HEK293T (cell line): ENCODE measurements at regions not wholly inside any gene's neighbourhood (a gene's known extent, or its start where the extent isn't known, plus 50 kb on each side); places are given as distances from the start of the nearest gene placed in this dataset.

Experiments
- ARNT ChIP-seq: fragments of 450-650 bp; IDR thresholded peaks from 2 replicates; pipeline ENCODE4 v1.6.1; 2017; ENCODE audit warnings: mild to moderate bottlenecking
- BHLHE40 ChIP-seq: fragments of 450-650 bp; IDR thresholded peaks from 2 replicates; pipeline ENCODE4 v1.6.1; 2016; ENCODE audit warnings: mild to moderate bottlenecking, moderate library complexity, borderline replicate concordance
- ELF4 ChIP-seq: fragments of 450-650 bp; IDR thresholded peaks from 2 replicates; pipeline ENCODE4 v1.6.1; 2017; ENCODE audit warnings: antibody characterized with exemption
- FOXA1 ChIP-seq: fragments of 450-650 bp; IDR thresholded peaks from 2 replicates; pipeline ENCODE4 v1.6.1; 2016; ENCODE audit warnings: mild to moderate bottlenecking
- FOXK2 ChIP-seq: fragments of 450-650 bp; IDR thresholded peaks from 2 replicates; pipeline ENCODE4 v1.6.1; 2016; ENCODE audit warnings: mild to moderate bottlenecking
- FOXM1 ChIP-seq: fragments of 450-650 bp; IDR thresholded peaks from 2 replicates; pipeline ENCODE4 v1.6.1; 2017; ENCODE audit warnings: mild to moderate bottlenecking, borderline replicate concordance
- HDGF ChIP-seq: fragments of 450-650 bp; IDR thresholded peaks from 2 replicates; pipeline ENCODE4 v1.6.1; 2017; ENCODE audit warnings: antibody characterized with exemption, borderline replicate concordance
- L3MBTL2 ChIP-seq: fragments of 450-650 bp; conservative IDR thresholded peaks from 2 replicates; pipeline ENCODE4 v1.6.1; 2016; ENCODE audit warnings: mild to moderate bottlenecking
- LEF1 ChIP-seq: fragments of 450-650 bp; IDR thresholded peaks from 2 replicates; pipeline ENCODE4 v1.6.1; 2017; ENCODE audit warnings: mild to moderate bottlenecking, borderline replicate concordance
- PKNOX1 ChIP-seq: fragments of 450-650 bp; IDR thresholded peaks from 2 replicates; pipeline ENCODE4 v1.6.1; 2016
- SP1 ChIP-seq: fragments of 450-650 bp; IDR thresholded peaks from 2 replicates; pipeline ENCODE4 v1.6.1; 2017
- TARDBP ChIP-seq: fragments of 450-650 bp; IDR thresholded peaks from 2 replicates; pipeline ENCODE4 v1.6.1; 2016
- ZNF384 ChIP-seq: fragments of 450-650 bp; IDR thresholded peaks from 2 replicates; pipeline ENCODE4 v1.6.1; 2016

- no peak for TF ChIP-seq FOXA1
- TF ChIP-seq TARDBP: no peak
- no peak for TF ChIP-seq BHLHE40
- TF ChIP-seq FOXK2: no peak
- no peak for TF ChIP-seq ARNT
- no peak for TF ChIP-seq ELF4
- TF ChIP-seq SP1: no peak
- TF ChIP-seq HDGF: no peak
- TF ChIP-seq L3MBTL2: no peak
- TF ChIP-seq FOXM1: no peak
- no peak for TF ChIP-seq ZNF384
- no peak for TF ChIP-seq LEF1
- no peak for TF ChIP-seq PKNOX1
Observed at GRCh38 chr6:156657296-156657695, 119.9 kb upstream of the ARID1B start.
